GM12878 (cell line): ENCODE measurements at regions not wholly inside any gene's neighbourhood (a gene's known extent, or its start where the extent isn't known, plus 50 kb on each side); places are given as distances from the start of the nearest gene placed in this dataset.

Source experiments
- POLR2A ChIP-seq: IDR thresholded peaks from 2 replicates; pipeline ENCODE4 v1.6.1; 2011; ENCODE audit warnings: low read depth, mild to moderate bottlenecking, low read length
- SIX5 ChIP-seq: IDR thresholded peaks from 2 replicates; pipeline ENCODE4 v1.6.1; 2011; ENCODE audit warnings: mild to moderate bottlenecking, low read depth, low read length, moderate library complexity; ENCODE audit not compliant: severe bottlenecking

DNA sequence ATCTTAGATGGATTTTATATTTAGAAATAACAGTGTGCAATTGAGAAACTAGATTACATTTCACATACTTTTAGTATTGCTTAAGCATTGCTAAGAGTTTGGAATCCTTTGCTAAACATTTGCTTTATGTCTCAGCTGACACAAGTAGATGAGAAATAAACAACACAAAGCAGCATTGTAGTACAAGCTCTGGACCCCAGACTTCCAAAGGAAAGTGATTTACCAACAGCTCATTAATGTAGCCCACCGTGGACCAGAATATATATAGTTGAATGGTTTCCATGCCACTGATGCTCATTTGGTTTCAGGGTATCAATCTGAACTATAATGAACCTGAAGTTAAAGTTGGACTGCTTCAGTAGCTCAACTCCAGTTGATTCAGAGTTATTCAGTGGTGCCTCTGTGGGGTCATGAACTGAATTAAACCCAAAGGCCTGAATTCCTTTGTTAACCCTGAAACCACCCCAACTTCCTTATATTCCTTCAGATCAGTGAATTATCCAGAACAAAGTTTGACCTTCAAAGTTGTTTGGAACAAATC, 132.1 kb upstream of the NEIL3 start:
- TF ChIP-seq SIX5: no peak
- TF ChIP-seq POLR2A: no peak
